ENCODE measurements at regions not wholly inside any gene's neighbourhood (a gene's known extent, or its start where the extent isn't known, plus 50 kb on each side); places are given as distances from the start of the nearest gene placed in this dataset.

DNA sequence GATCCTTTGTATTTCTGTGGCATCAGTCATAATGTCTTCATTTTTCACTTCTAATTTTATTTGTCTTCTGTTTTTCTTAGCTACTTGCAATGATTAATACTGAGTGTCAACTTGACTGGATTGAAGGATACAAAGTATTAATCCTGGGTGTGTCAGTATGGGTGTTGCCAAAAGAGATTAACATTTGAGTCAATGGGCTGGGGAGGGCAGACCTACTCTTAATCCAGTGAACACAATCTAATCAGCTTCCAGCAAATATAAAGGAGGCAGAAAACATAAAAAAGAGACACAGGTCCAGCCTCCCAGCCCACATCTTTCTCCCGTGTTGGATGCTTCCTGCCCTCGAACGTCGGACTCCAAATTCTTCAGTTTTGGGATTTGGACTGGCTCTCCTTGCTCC lies 640.9 kb upstream of the MIR17HG start:
- Histone ChIP-seq H3K36me3 (ENCODE audit: control insufficient read depth, insufficient read depth, low read length) (no peaks in the 10 kb centered on the region), H4K91ac (ENCODE audit: insufficient read depth, low read depth, low read length) (no peak overlapping the region), H2BK5ac (ENCODE audit: low read depth, low read length, poor library complexity, severe bottlenecking) (no peak overlapping the region), H2BK15ac (ENCODE audit: low read depth, low read length) (no peak overlapping the region), H2AFZ (replicated peaks; ENCODE audit: low read length, poor library complexity) (no peak overlapping the region), H3K27me3 (ENCODE audit: control insufficient read depth, insufficient read depth, low read length) (no peaks in the 10 kb centered on the region), H3K4me1 (ENCODE audit: control insufficient read depth, insufficient read depth, low read length) (no peaks in the 10 kb centered on the region), H3K4me2 (ENCODE audit: low read depth, low read length) (no peak overlapping the region), H2BK20ac (ENCODE audit: low read depth, low read length) (no peak overlapping the region), H3K4ac (ENCODE audit: low read depth, low read length) (no peak overlapping the region), H2AK9ac (replicated peaks; ENCODE audit: low read depth, low read length, poor library complexity) (no peak overlapping the region), H3K9me1 (ENCODE audit: insufficient read depth, low read length) (no peaks in the 10 kb centered on the region), H3K23ac (ENCODE audit: low read depth, low read length) (no peak overlapping the region), H4K20me1 (ENCODE audit: insufficient read depth, low read length) (no peaks in the 10 kb centered on the region), H3K27ac (ENCODE audit: insufficient read depth, low read length) (no peak overlapping the region), H3K79me1 (ENCODE audit: low read depth in 1 of 2, low read length in 2 of 2) (no peaks in the 10 kb centered on the region), H4K5ac (ENCODE audit: low read depth, low read length) (no peak overlapping the region), H3K4me3 (ENCODE audit: insufficient read depth, low read depth, low read length) (no peak overlapping the region), H3K18ac (ENCODE audit: low read depth, low read length) (no peak overlapping the region), H3K9ac (ENCODE audit: low read depth, low read length) (no peak overlapping the region), H2AK5ac (ENCODE audit: low read depth, low read length) (no peak overlapping the region), H3K56ac (ENCODE audit: extremely low read depth, insufficient read depth, low read length) (no peak overlapping the region), H3K9me3 (ENCODE audit: control insufficient read depth, insufficient read depth, low read length) (no peaks in the 10 kb centered on the region), H3K14ac (replicated peaks; ENCODE audit: low read depth, low read length) (no peak overlapping the region), H4K8ac (ENCODE audit: low read depth in 2 of 2, low read length in 2 of 2) (no peak overlapping the region), H2BK120ac (ENCODE audit: low read depth, low read length) (no peak overlapping the region)
- in situ Hi-C loops (cut with MboI; ENCODE audit: low sequenced_read_pairs) (no loop called here), intact Hi-C loops (cut with micrococcal nuclease) (no loop called here), dilution Hi-C loops (cut with HindIII; ENCODE audit: low sequenced_read_pairs, unreplicated experiment) (no loop called here)
- ChIA-PET POLR2A (ENCODE audit: unreplicated experiment) (no interaction called here), CTCF (no interaction called here)
- no peak for TF ChIP-seq MAFK (IDR thresholded peaks at IDR 0.05; ENCODE audit: low read depth, low read length)
- TF ChIP-seq, protein P1, sequence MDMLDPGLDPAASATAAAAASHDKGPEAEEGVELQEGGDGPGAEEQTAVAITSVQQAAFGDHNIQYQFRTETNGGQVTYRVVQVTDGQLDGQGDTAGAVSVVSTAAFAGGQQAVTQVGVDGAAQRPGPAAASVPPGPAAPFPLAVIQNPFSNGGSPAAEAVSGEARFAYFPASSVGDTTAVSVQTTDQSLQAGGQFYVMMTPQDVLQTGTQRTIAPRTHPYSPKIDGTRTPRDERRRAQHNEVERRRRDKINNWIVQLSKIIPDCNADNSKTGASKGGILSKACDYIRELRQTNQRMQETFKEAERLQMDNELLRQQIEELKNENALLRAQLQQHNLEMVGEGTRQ (IDR thresholded peaks at IDR 0.05; ENCODE audit: low read depth, low read length) = no peak
- no peak for TF ChIP-seq ELK1 (IDR thresholded peaks at IDR 0.05; ENCODE audit: borderline replicate concordance, low read depth, low read length)
- no peak for TF ChIP-seq CHD1 (IDR thresholded peaks at IDR 0.05; ENCODE audit: low read depth, low read length)
- no TSS peak for BruUV-seq (replicated peaks)
- DNase-seq = no peak
- WGBS, 2 experiments (ENCODE audit: extremely low coverage in 2 of 2, insufficient read length in 1 of 2) = no CpG with 5 or more reads among the region's 4 CpGs
- no peak for ATAC-seq (ENCODE audit: low read depth)

Measured in IMR-90 (cell line).